GM18519 (cell line): ENCODE measurements at regions not wholly inside any gene's neighbourhood (a gene's known extent, or its start where the extent isn't known, plus 50 kb on each side); places are given as distances from the start of the nearest gene placed in this dataset.

Source experiments
- ATAC-seq: cut with Tn5 transposase; IDR thresholded peaks from one replicate; pipeline ENCODE4 v1.9.1; 2021; ENCODE audit warnings: mild to moderate bottlenecking, moderate library complexity; ENCODE audit not compliant: unreplicated experiment, low FRiP score

DNA sequence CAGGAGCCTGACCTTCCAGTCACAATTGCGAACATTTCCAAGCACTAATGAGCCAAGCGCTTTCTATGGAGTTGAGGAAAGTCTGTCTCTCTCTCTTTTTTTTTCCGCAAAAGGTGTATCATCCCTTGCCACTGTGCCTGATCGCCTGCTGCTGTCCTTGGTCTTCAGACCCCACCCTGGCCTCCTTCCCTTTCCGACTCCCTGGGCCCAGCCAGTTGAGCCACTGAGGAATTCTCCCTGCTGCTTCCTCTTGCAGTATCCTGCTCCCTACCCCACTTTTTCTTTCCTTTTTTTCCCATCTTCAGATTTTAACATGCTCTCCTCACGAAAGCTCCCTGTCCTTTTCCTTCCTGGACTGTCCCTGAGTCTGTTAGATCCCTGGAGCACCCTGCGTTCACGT lies 396.5 kb upstream of the C2CD4B start:
- no peak for ATAC-seq

DNA sequence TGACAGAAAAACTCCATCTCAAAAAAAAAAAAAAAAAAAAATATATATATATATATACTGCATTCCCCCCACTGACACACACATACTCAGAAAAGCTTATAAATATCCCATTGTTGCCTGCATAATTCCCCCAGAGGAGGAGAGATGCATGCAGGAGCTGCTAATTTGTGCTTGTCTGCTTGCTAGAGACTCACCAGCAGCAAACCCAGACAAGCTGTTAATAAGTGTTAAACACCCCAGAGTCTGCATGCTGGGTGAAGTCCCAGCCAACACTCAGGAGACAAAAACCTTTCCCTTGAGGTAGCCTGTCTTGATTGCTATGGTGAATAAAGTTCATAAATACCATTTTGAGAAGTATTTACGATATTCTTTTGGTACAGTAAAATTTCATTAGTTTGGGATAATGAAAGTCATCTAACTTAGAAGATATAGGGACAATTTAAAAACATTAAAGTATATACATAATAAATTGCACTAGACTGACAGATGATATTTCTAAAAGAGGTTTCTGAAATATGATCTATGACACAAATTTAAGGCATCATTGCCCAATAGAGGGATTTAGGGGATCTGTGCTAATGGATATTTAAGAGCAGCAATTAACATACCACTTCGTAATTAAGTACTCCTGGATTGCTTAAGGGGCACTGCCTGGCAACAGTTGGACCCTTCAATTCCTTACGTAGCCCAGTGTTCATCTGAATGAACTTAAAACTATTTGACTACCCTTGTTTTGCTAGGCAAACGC lies 400.0 kb upstream of the C2CD4B start:
- ATAC-seq = no peak

DNA sequence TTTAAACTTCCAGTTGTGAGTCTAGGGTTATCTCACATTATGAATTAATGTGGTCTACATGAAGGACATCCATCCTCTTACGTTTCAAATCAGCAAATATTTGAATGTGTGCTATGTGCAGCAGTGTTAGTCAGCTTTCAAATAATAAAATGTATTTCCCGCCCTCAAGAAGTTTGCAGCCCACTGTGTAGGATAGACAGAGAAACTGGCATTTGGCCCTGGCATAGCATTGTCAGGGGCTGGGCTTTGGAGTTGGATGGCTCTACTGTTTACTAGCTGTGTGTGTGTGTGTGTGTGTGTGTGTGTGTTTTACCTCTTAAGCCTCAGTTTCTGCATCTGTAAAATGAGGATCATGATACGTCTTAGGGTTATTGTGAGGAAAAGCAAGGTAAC lies 400.5 kb upstream of the C2CD4B start:
- ATAC-seq = no peak

DNA sequence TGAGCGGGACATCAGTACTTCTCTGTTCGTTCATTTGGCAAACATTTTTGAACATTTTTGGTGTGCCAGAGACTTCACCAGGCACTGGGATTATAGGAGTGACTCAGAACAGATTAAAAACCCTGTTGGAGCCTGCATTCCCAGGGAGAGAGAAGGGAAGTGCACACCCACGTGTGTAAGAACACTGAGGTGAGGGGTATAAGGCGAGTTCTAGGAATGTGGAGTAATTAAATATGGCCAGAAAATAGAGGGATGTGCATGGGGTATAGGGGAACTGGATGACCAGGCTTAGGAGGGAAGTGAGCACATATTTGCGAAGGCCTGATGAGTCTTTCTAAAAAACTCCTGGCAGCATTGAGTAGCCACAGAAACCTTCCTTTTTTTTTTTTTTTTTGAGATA lies 401.2 kb upstream of the C2CD4B start:
- ATAC-seq = no peak

DNA sequence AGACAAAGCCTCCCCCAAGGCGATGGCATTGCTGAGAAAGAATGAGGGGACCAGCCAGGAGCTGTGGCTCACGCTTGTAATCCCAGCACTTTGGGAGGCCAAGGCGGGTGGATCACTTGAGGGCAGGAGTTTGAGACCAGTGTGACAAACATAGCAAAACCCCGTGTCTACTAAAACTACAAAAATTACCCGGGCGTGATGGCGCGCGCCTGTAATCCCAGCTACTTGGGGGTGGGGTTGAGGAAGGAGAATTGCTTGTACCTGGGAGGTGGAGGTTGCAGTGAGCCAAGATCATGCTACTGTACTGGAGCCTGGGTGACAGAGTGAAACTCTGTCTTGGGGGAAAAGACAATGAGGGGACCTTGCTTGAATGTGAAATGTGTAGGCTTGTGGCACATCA lies 402.4 kb upstream of the C2CD4B start:
- ATAC-seq = no peak

DNA sequence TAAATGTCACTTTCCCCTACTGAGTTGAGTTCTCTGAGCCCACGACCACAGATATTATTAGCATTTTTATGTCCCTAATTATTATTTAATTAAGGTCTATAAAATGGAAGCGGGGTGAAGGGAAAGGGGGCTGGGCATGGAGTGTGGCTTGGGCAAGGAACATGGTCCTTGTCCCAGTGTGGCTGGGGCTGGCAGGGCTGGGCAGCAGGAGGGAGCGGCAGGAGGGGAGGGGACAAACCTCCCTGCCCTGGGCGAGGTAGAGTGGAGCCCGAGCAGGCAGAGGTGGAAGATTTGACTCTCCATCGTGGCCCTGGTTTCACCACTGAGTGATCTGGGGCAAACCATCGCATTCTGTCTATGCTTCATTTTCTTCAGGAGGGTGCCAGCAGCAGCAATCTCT lies 402.9 kb upstream of the C2CD4B start:
- no peak for ATAC-seq

DNA sequence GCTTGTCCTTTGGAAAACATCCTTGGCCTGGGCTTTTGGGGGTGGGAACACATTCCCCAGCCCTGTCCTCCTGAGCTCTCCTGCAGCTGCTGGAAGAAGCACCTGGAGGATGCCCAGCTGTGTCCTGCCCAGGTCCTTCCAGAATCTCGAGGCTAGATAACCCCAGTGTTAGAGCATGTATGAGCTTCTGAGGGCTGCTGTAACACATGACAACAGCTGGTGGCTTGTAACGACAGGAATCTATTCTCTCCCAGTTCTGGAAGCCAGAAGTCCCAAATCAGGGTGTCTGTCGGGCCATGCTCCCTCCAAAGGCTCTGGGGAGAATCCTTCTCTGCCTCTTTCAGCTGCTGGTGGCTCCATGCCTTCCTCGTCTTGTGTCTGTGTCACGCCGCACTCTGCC lies 403.6 kb upstream of the C2CD4B start:
- ATAC-seq = no peak

DNA sequence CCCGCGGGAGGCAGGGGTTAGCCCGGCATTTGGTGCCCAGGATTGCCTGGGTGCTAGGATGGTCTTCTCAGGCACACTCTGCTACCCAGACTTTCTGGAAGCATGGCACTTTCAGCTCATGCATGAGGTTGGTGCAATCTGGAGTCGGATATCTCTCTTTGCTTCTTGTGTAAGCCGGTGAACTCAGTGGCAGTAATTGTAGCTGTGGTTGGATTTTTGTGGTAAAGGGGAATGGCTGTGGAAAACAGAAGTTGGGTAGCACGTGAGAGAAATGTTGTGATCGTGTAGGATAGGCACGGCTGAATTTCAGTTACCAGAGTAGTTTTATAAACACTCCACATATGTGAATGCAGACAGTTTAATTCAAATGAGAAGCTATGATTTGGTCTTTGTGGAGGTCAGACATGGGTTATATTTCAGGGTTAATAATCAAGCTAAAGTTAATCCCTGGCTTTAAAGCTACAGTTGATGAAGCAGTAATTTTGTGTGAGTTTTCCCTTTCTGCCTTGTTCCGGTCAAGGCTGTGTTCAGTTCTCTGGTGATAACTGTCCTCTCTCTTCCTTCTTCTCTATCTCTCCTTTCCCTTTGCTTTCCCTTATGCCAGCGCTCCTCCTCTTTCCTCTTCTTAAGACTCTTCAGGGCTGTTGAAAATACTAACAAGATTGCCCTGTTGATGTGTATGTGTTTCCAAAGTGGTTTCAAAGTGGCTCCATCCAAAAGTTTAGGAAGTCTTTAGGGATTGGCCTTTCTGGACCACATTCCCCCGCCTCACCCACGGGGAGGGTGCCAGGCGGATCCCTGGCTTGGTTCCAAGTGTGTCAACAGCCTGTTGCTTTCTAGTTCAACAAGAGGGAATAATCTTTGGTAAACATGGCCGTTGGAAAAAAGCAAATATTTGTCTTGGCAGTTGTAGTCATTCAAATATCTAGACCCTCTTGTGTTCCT lies 404.6 kb upstream of the C2CD4B start:
- no peak for ATAC-seq

DNA sequence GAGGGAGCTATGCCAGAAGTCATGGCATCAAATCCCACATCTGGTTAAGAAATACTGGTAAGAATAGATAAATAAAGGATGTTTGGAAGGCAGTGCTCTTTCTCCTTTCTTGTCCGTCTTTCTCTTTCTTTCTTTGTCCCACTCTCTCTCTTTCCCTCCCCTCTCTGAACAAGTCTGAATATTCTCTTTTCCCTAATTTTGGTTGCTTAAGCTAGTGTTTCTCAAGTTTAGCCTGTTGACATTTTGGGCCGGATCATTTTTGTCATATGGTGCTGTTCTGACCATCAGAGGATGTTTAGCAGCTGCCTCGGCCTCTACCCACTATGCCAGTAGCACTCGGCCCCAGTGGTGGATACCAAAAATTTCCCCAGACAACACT lies 405.3 kb upstream of the C2CD4B start:
- ATAC-seq = no peak

DNA sequence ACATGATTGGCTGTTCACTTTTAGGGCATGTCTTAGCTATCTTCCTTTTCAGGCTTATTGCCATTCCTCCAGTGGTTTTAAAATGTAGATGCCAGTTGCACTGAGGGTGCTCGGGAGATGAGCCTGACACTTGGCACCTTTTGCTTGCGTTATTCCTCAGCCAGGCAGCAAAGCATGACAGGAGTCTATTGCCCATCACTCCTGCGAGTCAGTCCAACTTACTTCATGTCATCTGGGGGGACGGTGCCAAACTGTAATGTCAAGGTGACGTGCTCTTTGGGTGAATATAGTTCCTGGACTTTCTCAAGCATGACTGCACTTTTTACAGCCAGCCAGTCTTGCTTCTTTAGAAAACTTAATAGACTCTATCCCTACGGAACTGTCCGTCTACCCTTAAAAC lies 406.0 kb upstream of the C2CD4B start:
- no peak for ATAC-seq

DNA sequence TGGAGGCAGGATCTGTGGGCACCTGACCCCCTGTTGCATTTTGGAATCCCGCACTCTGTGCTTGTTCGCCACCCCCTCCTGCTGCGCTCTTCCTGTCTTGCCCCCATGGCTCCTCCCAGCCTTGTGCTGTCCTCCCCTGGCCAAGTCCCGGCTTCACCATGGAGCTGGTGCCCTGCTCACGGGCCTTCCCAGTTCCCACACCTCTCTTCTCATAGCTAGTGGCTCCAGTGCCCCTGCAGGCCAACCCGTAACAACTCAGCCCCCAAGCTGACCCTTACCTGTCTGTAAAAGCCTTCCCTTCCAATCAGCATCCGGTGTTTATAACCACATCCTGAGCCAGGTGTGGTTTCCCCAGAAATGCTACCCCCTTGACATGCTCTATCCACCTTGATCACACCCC lies 407.7 kb upstream of the C2CD4B start:
- ATAC-seq = no peak

DNA sequence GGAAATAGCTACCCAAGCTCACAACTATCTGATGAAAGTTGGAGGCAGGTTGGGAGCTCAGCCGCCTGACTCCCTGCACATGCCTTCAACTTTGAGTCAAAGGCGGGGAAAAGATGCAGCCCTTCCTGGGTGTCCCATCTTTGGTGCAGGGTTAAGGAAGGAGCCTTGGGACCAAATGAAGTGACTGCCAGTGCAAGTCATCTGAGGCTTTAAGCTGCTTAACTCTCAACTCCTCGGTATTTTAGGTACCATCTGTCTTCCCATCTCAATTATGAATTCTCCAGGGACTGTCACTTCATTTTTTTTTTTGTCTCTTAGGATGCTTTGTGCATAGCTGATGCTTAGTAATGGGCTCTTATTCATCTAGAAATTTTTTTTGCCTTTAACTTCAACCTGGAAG lies 408.8 kb upstream of the C2CD4B start:
- no peak for ATAC-seq

DNA sequence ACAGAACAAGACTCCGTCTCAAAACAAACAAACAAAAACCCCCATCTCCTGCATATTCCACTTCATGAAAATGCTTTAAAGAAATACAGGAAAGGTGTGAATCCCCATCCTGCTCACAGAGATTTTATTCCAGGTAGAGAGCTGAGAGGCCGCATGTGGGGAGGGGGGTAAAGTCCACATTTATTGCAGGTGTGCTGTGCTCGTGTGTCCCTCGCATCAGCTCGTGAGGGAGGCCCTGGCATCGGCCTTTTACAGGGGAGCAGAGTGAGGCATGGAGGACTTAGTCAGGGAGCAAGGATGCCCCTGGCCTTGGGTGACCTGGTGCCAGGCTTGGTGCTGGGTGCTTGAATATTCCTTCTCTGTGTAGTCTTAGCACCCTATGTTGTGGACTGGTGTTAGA lies 413.5 kb upstream of the C2CD4B start:
- no peak for ATAC-seq

DNA sequence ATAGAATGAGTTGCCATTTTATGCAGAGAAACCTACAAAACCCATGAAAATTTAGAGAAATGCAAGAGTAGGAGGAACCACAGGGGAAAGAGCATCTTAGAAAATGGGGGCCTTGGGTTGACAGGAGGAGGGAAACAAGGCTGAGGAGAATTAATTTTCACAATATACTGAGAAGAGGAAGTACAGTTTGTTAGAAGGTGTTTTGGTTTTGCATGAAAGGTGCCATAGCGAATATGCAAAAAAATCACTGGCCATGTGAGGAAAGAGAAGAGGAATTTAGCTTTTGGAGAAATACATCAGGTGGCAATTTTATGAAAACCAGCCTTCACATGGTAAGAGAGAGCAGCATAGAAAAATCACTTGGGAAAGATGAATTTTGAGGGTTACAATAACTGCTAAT lies 413.9 kb upstream of the C2CD4B start:
- no peak for ATAC-seq

DNA sequence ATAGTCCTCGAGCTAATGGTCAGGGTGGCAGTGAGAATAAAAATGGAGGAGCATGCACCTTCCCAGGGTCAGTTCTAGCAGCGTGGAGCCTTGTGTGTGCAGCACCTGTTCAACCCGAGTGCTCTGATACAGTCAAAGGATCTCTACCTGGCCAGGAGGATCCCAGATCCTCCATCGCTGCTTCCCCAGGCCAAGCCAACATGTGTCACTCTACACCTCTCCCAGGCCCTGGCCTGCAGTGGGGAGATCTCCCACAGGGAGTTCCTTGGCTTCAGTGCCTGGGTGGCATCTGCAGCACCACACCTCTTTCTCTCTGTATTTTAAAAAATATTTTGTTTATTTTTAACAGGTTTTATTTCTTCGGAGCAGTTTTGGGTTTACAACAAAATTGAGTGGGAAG lies 414.8 kb upstream of the C2CD4B start:
- ATAC-seq = no peak

DNA sequence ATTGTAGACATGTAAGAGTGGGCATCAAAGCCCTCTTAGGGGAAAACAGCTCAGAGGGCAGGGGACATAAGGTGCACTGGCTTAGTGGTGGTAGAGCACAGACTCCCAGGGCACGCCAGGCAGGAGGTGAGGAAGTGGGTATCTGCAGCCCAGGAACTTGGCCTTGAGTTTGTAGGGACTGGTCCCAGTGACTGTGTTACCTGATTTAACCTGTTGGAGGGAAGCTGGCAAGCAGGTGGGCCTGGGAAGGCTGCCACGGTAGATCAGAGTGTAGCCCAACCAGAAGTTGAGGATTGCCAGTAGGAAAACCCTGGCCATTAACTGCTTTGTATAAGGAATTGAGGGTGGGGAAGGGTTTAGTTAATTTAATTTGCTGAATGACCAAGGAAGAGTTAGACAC lies 417.5 kb upstream of the C2CD4B start:
- ATAC-seq = no peak

DNA sequence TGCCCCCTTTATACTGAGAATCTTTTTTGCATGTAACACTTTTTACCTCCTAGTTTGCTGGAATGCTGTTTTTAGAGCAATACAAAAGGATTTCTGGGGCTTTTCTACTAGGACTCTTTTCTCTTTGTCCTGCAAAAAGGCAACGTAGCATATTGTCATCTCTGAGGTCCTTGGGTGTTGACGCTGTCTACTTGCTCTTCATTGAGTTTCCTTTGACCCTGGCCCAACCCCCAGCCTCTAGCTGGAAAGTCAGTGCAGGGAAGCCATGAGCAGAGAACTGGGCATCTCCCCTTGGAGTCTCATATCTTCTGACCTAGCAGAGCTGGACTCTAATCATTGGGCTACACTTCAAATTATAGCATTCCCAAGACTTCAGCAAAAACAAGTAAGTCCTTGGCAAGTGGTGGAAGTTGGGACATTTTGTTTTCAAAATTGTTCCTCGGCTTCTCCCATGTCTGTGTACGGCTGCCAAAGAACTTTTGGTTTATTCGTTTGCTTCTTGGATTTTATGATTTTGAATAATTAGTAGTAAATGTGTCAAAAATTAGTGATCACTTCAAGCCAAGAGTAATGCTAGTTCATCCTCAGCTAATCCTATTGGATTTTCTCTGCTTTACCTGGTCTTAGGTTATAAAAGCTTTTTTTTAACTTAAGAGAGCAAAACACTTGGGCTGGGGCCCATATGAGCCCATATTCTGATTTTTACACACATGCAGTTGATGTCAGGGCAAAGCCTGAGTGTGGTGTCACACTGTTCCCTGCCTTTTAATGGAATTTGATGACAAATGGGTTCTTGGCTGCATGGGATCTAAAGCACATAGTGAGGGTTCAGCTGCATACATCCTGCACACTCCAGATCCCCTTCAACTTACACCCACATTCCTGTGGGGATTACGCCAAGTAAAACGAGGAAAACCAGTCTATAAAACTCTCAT lies 419.5 kb upstream of the C2CD4B start:
- no peak for ATAC-seq

DNA sequence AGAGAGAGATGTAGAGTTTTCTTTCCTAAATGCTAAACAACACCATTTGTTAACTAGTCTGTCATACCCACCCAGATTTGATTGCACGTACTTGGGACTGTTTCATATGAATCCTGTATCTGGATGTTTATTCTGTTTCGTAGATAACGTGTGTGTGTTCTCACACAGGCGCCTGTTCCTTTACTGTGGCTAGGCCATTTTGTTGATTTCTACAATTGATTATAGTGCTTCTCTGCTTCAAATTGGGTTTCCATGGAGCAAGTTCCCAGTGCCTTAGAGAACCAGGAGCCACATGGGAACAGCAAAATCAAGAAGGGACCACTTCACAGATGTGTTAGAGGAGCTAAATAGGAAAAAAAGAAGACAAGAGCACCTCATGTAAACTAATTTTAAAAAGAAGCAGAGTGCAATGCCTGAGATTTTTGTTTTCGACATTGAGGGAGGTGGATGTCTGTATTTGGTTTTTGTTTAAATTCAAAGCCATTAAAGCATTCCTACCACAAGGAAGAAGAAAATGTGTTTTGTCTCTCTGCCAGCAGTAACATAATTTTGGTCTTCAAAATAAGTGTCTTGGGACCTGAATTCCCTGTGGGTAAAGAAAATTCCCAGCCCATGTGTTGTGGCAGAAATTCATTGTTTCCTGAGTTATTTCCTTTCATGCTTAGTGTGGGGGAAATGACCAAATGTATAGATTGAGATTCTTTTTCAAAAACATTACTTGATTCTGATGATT lies 424.0 kb upstream of the C2CD4B start:
- ATAC-seq = no peak

DNA sequence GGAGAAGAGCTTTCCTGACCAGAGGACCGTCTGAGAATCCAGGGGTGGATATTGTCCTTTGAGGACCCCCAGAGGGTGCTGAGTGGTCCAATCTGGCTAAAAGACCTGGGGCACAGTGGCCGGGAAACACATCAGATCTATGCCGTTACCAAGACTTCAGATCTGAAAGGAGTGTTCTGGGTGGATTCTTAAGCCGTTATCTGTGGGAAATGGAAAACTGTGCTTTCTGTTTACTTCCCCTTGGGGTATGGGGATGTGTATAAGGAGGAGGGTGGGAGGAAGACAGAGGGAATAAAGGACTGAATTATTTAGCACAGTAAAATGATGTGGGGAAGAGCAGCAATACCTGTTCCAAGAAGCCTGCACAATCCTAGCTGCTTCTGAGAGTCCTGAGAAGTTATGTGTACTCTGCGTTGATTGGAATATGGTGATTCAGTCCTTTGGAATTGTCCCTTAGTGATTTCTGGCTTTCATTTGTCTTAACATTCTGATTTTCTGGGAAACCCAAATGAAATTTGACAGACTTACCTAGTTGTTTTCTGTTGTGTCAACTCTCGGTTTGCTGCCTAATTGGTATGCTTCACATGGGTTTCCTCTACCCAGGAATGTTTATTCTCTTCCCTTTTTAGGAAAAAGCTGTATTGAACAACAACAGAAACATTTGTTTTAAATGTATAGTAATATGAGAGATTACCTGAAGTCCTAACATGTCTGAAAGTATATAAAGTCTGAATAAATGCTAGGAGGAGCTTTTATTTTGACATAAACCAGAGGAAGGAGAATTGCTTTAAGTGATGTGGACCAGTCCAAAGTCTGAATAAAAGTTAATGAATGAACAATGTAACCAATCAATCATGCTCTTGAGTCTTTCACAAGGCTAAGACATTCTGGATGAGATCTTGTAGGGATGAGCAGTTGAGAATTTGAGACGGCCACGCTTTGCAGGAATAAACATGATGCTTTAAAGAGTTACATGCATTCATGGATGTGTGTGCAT lies 427.1 kb upstream of the C2CD4B start:
- no peak for ATAC-seq
